Small intestine (tissue), 7 donors: ENCODE measurements at regions not wholly inside any gene's neighbourhood (a gene's known extent, or its start where the extent isn't known, plus 50 kb on each side); places are given as distances from the start of the nearest gene placed in this dataset.
A peak's percentile ranks its signal among the peaks of the same experiment; 100 is the strongest.
"Not testable (repeated sequence)": the region's sequence is repeated elsewhere in the genome, so short reads cannot be mapped to it uniquely, and the experiment has no call there.

Experiments used
- DNase-seq, 2 donors: peaks; one replicate each; pipeline versions ENCODE4 v3.0.0 to v3.0.0-alpha.2; 2013
- FAIRE-seq: peaks from 2 replicates; lab custom pipeline; 2012; peaks lifted over from hg19 to GRCh38; lab: Jason Lieb, UNC
- H3K27ac ChIP-seq, 3 donors: one replicate each; pipeline ENCODE4 v1.5.1; 2013; ENCODE audit warnings: low read length in 2 of 3, mild to moderate bottlenecking in 2 of 3, control low read depth in 1 of 3, inconsistent platforms in 1 of 3, low read depth in 1 of 3, moderate library complexity in 1 of 3
- H3K27me3 ChIP-seq, 3 donors: one replicate each; pipeline ENCODE4 v1.6.1; 2013; ENCODE audit warnings: low read length in 3 of 3, inconsistent platforms in 1 of 3; ENCODE audit not compliant: control insufficient read depth in 3 of 3, insufficient read depth in 3 of 3
- H3K36me3 ChIP-seq, 3 donors: one replicate each; pipeline ENCODE4 v1.6.1; 2013; ENCODE audit warnings: low read length in 3 of 3, inconsistent platforms in 1 of 3, low read depth in 1 of 3, mild to moderate bottlenecking in 1 of 3, moderate library complexity in 1 of 3; ENCODE audit not compliant: control insufficient read depth in 3 of 3, insufficient read depth in 2 of 3
- H3K4me1 ChIP-seq, 3 donors: one replicate each; pipeline ENCODE4 v1.6.1; 2013; ENCODE audit warnings: low read length in 2 of 3, inconsistent platforms in 1 of 3, low read depth in 1 of 3, mild to moderate bottlenecking in 1 of 3, moderate library complexity in 1 of 3; ENCODE audit not compliant: control insufficient read depth in 3 of 3, insufficient read depth in 2 of 3
- H3K4me3 ChIP-seq, 3 donors: one replicate each; pipeline ENCODE4 v1.5.1; 2013; ENCODE audit warnings: low read length in 3 of 3, control low read depth in 1 of 3, inconsistent platforms in 1 of 3, low read depth in 1 of 3, mild to moderate bottlenecking in 1 of 3, moderate library complexity in 1 of 3
- H3K9me3 ChIP-seq, 2 donors: one replicate each; pipeline ENCODE4 v1.6.1; 2013; ENCODE audit warnings: low read depth in 1 of 2, low read length in 1 of 2; ENCODE audit not compliant: control insufficient read depth in 2 of 2, insufficient read depth in 1 of 2
- WGBS, 3 donors: extraction: QIAGEN DNeasy Blood & Tissue Kit; methylation state at CpG; one replicate each; pipeline ENCODE4 v1.1.7; 2013; 5-methylcytosine and 5-hydroxymethylcytosine counted together
- donor health status: healthy with polysubstance abuse.
- donor health status: control.
- donor health status: control.
- donor health status: Bipolar disorder and iron deficiency.
- donor health status: healthy.

- WGBS, 3 donors, result 21 to 33% (median 22%) methylated on average over 1 of the region's 1 CpG
- peak in 1 of 2 donors; percentile 53 for DNase-seq
- Histone ChIP-seq H3K4me3 (no peak overlapping the region), H3K9me3 (peaks cover 0 to 10% of the 10 kb centered on the region in 2 donors), H3K27me3 (no peaks in the 10 kb centered on the region), H3K36me3 (no peaks in the 10 kb centered on the region), H3K4me1 (peaks cover 0 to 3% (median 0%) of the 10 kb centered on the region in 3 donors), H3K27ac (no peak overlapping the region)
- FAIRE-seq, result no peak
Observed at GRCh38 chr7:89623018-89623672, 531.1 kb upstream of the STEAP1 start.

GRCh38 chr7:89624155-89624554, 530.1 kb upstream of the STEAP1 start:
- H3K27me3 ChIP-seq, H3K4me1 ChIP-seq, H3K9me3 ChIP-seq, FAIRE-seq, DNase-seq, H3K27ac ChIP-seq, H3K4me3 ChIP-seq, H3K36me3 ChIP-seq: not testable (repeated sequence)
- 80 to 87% (median 84%) methylated on average over 5 of the region's 5 CpGs for WGBS, 3 donors

GRCh38 chr7:89648509-89648908, 505.8 kb upstream of the STEAP1 start:
- Histone ChIP-seq H3K4me1 (no peaks in the 10 kb centered on the region), H3K27me3 (no peaks in the 10 kb centered on the region), H3K36me3 (no peaks in the 10 kb centered on the region), H3K27ac (no peak overlapping the region), H3K4me3 (no peak overlapping the region), H3K9me3 (no peaks in the 10 kb centered on the region)
- 78 to 85% (median 82%) methylated on average over 3 of the region's 3 CpGs for WGBS, 3 donors
- DNase-seq (no peak), FAIRE-seq (no peak)

- no peak overlapping the region for H3K27ac ChIP-seq
- no peaks in the 10 kb centered on the region for H3K4me1 ChIP-seq
- FAIRE-seq (no peak), DNase-seq (no peak)
- no peaks in the 10 kb centered on the region for H3K27me3 ChIP-seq
- 71 to 73% (median 71%) methylated on average over 1 of the region's 1 CpG for WGBS, 3 donors
- H3K4me3 ChIP-seq, result no peak overlapping the region
- H3K9me3 ChIP-seq, result no peaks in the 10 kb centered on the region
- no peaks in the 10 kb centered on the region for H3K36me3 ChIP-seq
Observed at GRCh38 chr7:89655946-89656345, 498.3 kb upstream of the STEAP1 start.

- Histone ChIP-seq H3K27me3 (no peaks in the 10 kb centered on the region), H3K4me3 (no peak overlapping the region), H3K27ac (no peak overlapping the region), H3K4me1 (no peaks in the 10 kb centered on the region), H3K9me3 (no peaks in the 10 kb centered on the region), H3K36me3 (no peaks in the 10 kb centered on the region)
- no peak for FAIRE-seq
- DNase-seq, result no peak
- 52 to 61% (median 54%) methylated on average over 2 of the region's 2 CpGs for WGBS, 3 donors
Observed at GRCh38 chr7:89661876-89662275, 492.4 kb upstream of the STEAP1 start.

GRCh38 chr7:89666136-89666835, 488.0 kb upstream of the STEAP1 start:
- peaks cover 0 to 1% of the 10 kb centered on the region in 2 donors for H3K9me3 ChIP-seq
- FAIRE-seq (no peak), DNase-seq (no peak)
- H3K4me1 ChIP-seq, result no peaks in the 10 kb centered on the region
- H3K27ac ChIP-seq, result no peak overlapping the region
- H3K36me3 ChIP-seq, result no peaks in the 10 kb centered on the region
- 64 to 78% (median 78%) methylated on average over 4 of the region's 4 CpGs for WGBS, 3 donors
- H3K4me3 ChIP-seq, result no peak overlapping the region
- H3K27me3 ChIP-seq, result no peaks in the 10 kb centered on the region

GRCh38 chr7:89680161-89680560, 474.1 kb upstream of the STEAP1 start:
- no peak overlapping the region for H3K27ac ChIP-seq
- H3K9me3 ChIP-seq, result no peaks in the 10 kb centered on the region
- H3K4me1 ChIP-seq, result no peaks in the 10 kb centered on the region
- 87 to 94% (median 91%) methylated on average over 2 of the region's 2 CpGs for WGBS, 3 donors
- DNase-seq, result no peak
- no peak overlapping the region for H3K4me3 ChIP-seq
- no peaks in the 10 kb centered on the region for H3K27me3 ChIP-seq
- H3K36me3 ChIP-seq, result no peaks in the 10 kb centered on the region
- FAIRE-seq, result no peak

GRCh38 chr7:89681448-89681847, 472.8 kb upstream of the STEAP1 start:
- no peak for FAIRE-seq
- no peaks in the 10 kb centered on the region for H3K36me3 ChIP-seq
- no peaks in the 10 kb centered on the region for H3K9me3 ChIP-seq
- 31 to 39% (median 34%) methylated on average over 1 of the region's 1 CpG for WGBS, 3 donors
- DNase-seq, result no peak
- H3K4me1 ChIP-seq, result no peaks in the 10 kb centered on the region
- H3K27me3 ChIP-seq, result no peaks in the 10 kb centered on the region
- H3K27ac ChIP-seq, result no peak overlapping the region
- no peak overlapping the region for H3K4me3 ChIP-seq
